Mesenchymal stem cell (in vitro differentiated cells and primary cell): ENCODE measurements at regions not wholly inside any gene's neighbourhood (a gene's known extent, or its start where the extent isn't known, plus 50 kb on each side); places are given as distances from the start of the nearest gene placed in this dataset.
A peak's percentile ranks its signal among the peaks of the same experiment; 100 is the strongest.

Source experiments
- DNase-seq: peaks from one replicate; pipeline ENCODE4 v3.0.0-alpha.2; 2013
- H2AFZ ChIP-seq: one replicate; pipeline ENCODE4 v1.6.1; 2013; ENCODE audit warnings: low read depth, mild to moderate bottlenecking, control low read depth, inconsistent platforms, low read length, moderate library complexity
- H2AK5ac ChIP-seq: 2 replicates; pipeline ENCODE4 v1.6.1; 2013; ENCODE audit warnings: low read length, moderate library complexity, mild to moderate bottlenecking, inconsistent platforms; ENCODE audit not compliant: severe bottlenecking
- H2BK120ac ChIP-seq: one replicate; pipeline ENCODE4 v1.6.1; 2013; ENCODE audit warnings: low read depth, mild to moderate bottlenecking, inconsistent platforms, low read length, moderate library complexity
- H2BK12ac ChIP-seq, 2 experiments: one replicate each; pipeline ENCODE4 v1.6.1; 2013; ENCODE audit warnings: inconsistent platforms in 2 of 2, low read length in 2 of 2, mild to moderate bottlenecking in 2 of 2, moderate library complexity in 2 of 2, control low read depth in 1 of 2
- H2BK15ac ChIP-seq: one replicate; pipeline ENCODE4 v1.6.1; 2013; ENCODE audit warnings: mild to moderate bottlenecking, low read depth, inconsistent platforms; ENCODE audit not compliant: poor library complexity, severe bottlenecking
- H2BK5ac ChIP-seq: 2 replicates; pipeline ENCODE4 v1.6.1; 2013; ENCODE audit warnings: low read depth, mild to moderate bottlenecking, low read length, control low read depth, inconsistent platforms; ENCODE audit not compliant: poor library complexity, severe bottlenecking
- H3K14ac ChIP-seq, 2 experiments: one replicate each; pipeline ENCODE4 v1.6.1; 2013; ENCODE audit warnings: inconsistent platforms in 2 of 2, low read length in 2 of 2, control low read depth in 1 of 2, mild to moderate bottlenecking in 1 of 2, moderate library complexity in 1 of 2
- H3K18ac ChIP-seq, 2 experiments: one replicate each; pipeline ENCODE4 v1.6.1; 2013; ENCODE audit warnings: inconsistent platforms in 2 of 2, low read length in 2 of 2, control low read depth in 1 of 2, low read depth in 1 of 2, mild to moderate bottlenecking in 1 of 2
- H3K23ac ChIP-seq, 2 experiments: one replicate each; pipeline ENCODE4 v1.6.1; 2013; ENCODE audit warnings: inconsistent platforms in 2 of 2, low read length in 2 of 2, mild to moderate bottlenecking in 2 of 2, moderate library complexity in 2 of 2, control low read depth in 1 of 2
- H3K27ac ChIP-seq: 2 replicates; pipeline ENCODE4 v1.5.1; 2013; ENCODE audit warnings: mild to moderate bottlenecking, moderate library complexity, low read length, control low read depth, inconsistent platforms; ENCODE audit not compliant: poor library complexity, severe bottlenecking
- H3K27me3 ChIP-seq, 2 experiments: 2 replicates each; pipeline versions ENCODE4 v1.6.1 to v1.7.0; 2013; ENCODE audit warnings: low read length in 2 of 2, mild to moderate bottlenecking in 2 of 2, moderate library complexity in 2 of 2, control low read depth in 1 of 2, inconsistent platforms in 1 of 2; ENCODE audit not compliant: control insufficient read depth in 1 of 2, insufficient read depth in 1 of 2
- H3K36me3 ChIP-seq, 2 experiments: 2 replicates each; pipeline versions ENCODE4 v1.6.1 to v1.7.0; 2013; ENCODE audit warnings: low read length in 2 of 2, control low read depth in 1 of 2, inconsistent platforms in 1 of 2, low read depth in 1 of 2, mild to moderate bottlenecking in 1 of 2; ENCODE audit not compliant: insufficient read depth in 2 of 2, control insufficient read depth in 1 of 2
- H3K4ac ChIP-seq, 2 experiments: one replicate each; pipeline ENCODE4 v1.6.1; 2013; ENCODE audit warnings: inconsistent platforms in 2 of 2, low read length in 2 of 2, mild to moderate bottlenecking in 2 of 2, moderate library complexity in 2 of 2, control low read depth in 1 of 2, low read depth in 1 of 2
- H3K4me1 ChIP-seq: 2 replicates; pipeline ENCODE4 v1.6.1; 2013; ENCODE audit warnings: low read depth, low read length, control low read depth; ENCODE audit not compliant: control insufficient read depth, insufficient read depth
- H3K4me2 ChIP-seq: 2 replicates; pipeline ENCODE4 v1.6.1; 2013; ENCODE audit warnings: low read length, mild to moderate bottlenecking, inconsistent platforms; ENCODE audit not compliant: poor library complexity, severe bottlenecking
- H3K4me3 ChIP-seq, 2 experiments: 2 replicates each; pipeline versions ENCODE4 v1.5.1 to v1.7.0; 2013; ENCODE audit warnings: low read length in 2 of 2, mild to moderate bottlenecking in 2 of 2, control low read depth in 1 of 2, low read depth in 1 of 2; ENCODE audit not compliant: insufficient read depth in 1 of 2
- H3K79me1 ChIP-seq: replicated peaks from 2 replicates; pipeline ENCODE4 v1.6.1; 2013; ENCODE audit warnings: mild to moderate bottlenecking, control low read depth, low read length, inconsistent platforms; ENCODE audit not compliant: poor library complexity, severe bottlenecking
- H3K9ac ChIP-seq: 2 replicates; pipeline ENCODE4 v1.7.0; 2013; ENCODE audit warnings: mild to moderate bottlenecking, low read length, moderate library complexity
- H3K9me3 ChIP-seq: 2 replicates; pipeline ENCODE4 v1.7.0; 2013; ENCODE audit warnings: mild to moderate bottlenecking, low read length; ENCODE audit not compliant: control insufficient read depth
- H4K8ac ChIP-seq: one replicate; pipeline ENCODE4 v1.6.1; 2013; ENCODE audit warnings: inconsistent platforms, mild to moderate bottlenecking, low read length, moderate library complexity
- H4K91ac ChIP-seq: one replicate; pipeline ENCODE4 v1.6.1; 2013; ENCODE audit warnings: mild to moderate bottlenecking, low read length, inconsistent platforms
- WGBS: methylation state at CpG from one replicate; pipeline ENCODE4 v1.1.7; 2013; ENCODE audit warnings: mixed read lengths; 5-methylcytosine and 5-hydroxymethylcytosine counted together

- H3K4me3 ChIP-seq = no peak overlapping the region
- no peak overlapping the region for H2BK5ac ChIP-seq
- no peak for DNase-seq
- H3K9me3 ChIP-seq = no peaks in the 10 kb centered on the region
- H4K8ac ChIP-seq = no peak overlapping the region
- no peak overlapping the region for H3K23ac ChIP-seq
- peaks cover 18% of the 10 kb centered on the region for H3K4me1 ChIP-seq
- H3K14ac ChIP-seq = no peak overlapping the region
- H2AK5ac ChIP-seq = no peak overlapping the region
- no peak overlapping the region for H2BK15ac ChIP-seq
- no peak overlapping the region for H3K9ac ChIP-seq
- peaks cover 0 to 6% of the 10 kb centered on the region in 2 experiments for H3K27me3 ChIP-seq
- no peak overlapping the region for H2BK12ac ChIP-seq
- H3K4ac ChIP-seq = no peak overlapping the region
- no peak overlapping the region for H2BK120ac ChIP-seq
- WGBS = no CpG with 5 or more reads among the region's 1 CpG
- no peak overlapping the region for H3K27ac ChIP-seq
- no peak overlapping the region for H2AFZ ChIP-seq
- no peak overlapping the region for H3K4me2 ChIP-seq
- H4K91ac ChIP-seq = no peak overlapping the region
- H3K18ac ChIP-seq = peak overlapping the region in 1 of 2 experiments; percentile 1
- no peaks in the 10 kb centered on the region for H3K36me3 ChIP-seq
- H3K79me1 ChIP-seq = no peaks in the 10 kb centered on the region
These were observed 280.0 kb upstream of the ANKRD55 start for GRCh38 chr5:56513141-56513540.

- Histone ChIP-seq H2BK15ac (no peak overlapping the region), H2AK5ac (peak overlapping the region; percentile 15)
- WGBS = 89% methylated on average over 3 of the region's 6 CpGs
These were observed 279.3 kb upstream of the ANKRD55 start for GRCh38 chr5:56512313-56512996.

GRCh38 chr5:56511326-56511841, 278.3 kb upstream of the ANKRD55 start:
- no peak overlapping the region for H3K14ac ChIP-seq
- no peak overlapping the region for H3K18ac ChIP-seq
- 95% methylated on average over 2 of the region's 2 CpGs for WGBS
- H2BK12ac ChIP-seq = no peak overlapping the region
- no peaks in the 10 kb centered on the region for H3K36me3 ChIP-seq
- no peaks in the 10 kb centered on the region for H3K79me1 ChIP-seq
- no peak overlapping the region for H2BK120ac ChIP-seq
- H4K8ac ChIP-seq = no peak overlapping the region
- H3K9ac ChIP-seq = no peak overlapping the region
- no peak overlapping the region for H3K4me2 ChIP-seq
- H3K23ac ChIP-seq = no peak overlapping the region
- no peak overlapping the region for H3K4me3 ChIP-seq
- DNase-seq = no peak
- peaks cover 12% of the 10 kb centered on the region for H3K4me1 ChIP-seq
- H3K27ac ChIP-seq = no peak overlapping the region
- H3K9me3 ChIP-seq = no peaks in the 10 kb centered on the region
- no peak overlapping the region for H2BK5ac ChIP-seq
- no peak overlapping the region for H2AK5ac ChIP-seq
- no peak overlapping the region for H2BK15ac ChIP-seq
- H4K91ac ChIP-seq = peak overlapping the region; percentile 23
- H3K4ac ChIP-seq = no peak overlapping the region
- H2AFZ ChIP-seq = no peak overlapping the region
- H3K27me3 ChIP-seq = no peaks in the 10 kb centered on the region

More at GRCh38 chr5:56512313-56512996, 279.3 kb upstream of the ANKRD55 start:
- H3K4me2 ChIP-seq = no peak overlapping the region
- no peak overlapping the region for H4K8ac ChIP-seq
- no peaks in the 10 kb centered on the region for H3K9me3 ChIP-seq
- H4K91ac ChIP-seq = no peak overlapping the region
- no peak overlapping the region for H3K27ac ChIP-seq
- no peak overlapping the region for H3K4me3 ChIP-seq
- DNase-seq = no peak
- no peak overlapping the region for H2AFZ ChIP-seq
- H3K18ac ChIP-seq = no peak overlapping the region
- H3K14ac ChIP-seq = no peak overlapping the region
- H2BK5ac ChIP-seq = no peak overlapping the region
- no peak overlapping the region for H3K9ac ChIP-seq
- H3K4ac ChIP-seq = no peak overlapping the region
- H3K27me3 ChIP-seq = no peaks in the 10 kb centered on the region
- peaks cover 17% of the 10 kb centered on the region for H3K4me1 ChIP-seq
- no peak overlapping the region for H3K23ac ChIP-seq
- no peak overlapping the region for H2BK12ac ChIP-seq
- no peak overlapping the region for H2BK120ac ChIP-seq
- H3K36me3 ChIP-seq = no peaks in the 10 kb centered on the region
- no peaks in the 10 kb centered on the region for H3K79me1 ChIP-seq

GRCh38 chr5:56508249-56508648, 275.1 kb upstream of the ANKRD55 start:
- H2BK12ac ChIP-seq = no peak overlapping the region
- H2AFZ ChIP-seq = no peak overlapping the region
- no peak overlapping the region for H3K9ac ChIP-seq
- H3K79me1 ChIP-seq = no peaks in the 10 kb centered on the region
- H3K4me3 ChIP-seq = no peak overlapping the region
- no peak overlapping the region for H3K14ac ChIP-seq
- H3K4me2 ChIP-seq = no peak overlapping the region
- H4K8ac ChIP-seq = no peak overlapping the region
- H2BK5ac ChIP-seq = no peak overlapping the region
- no peak for DNase-seq
- H4K91ac ChIP-seq = no peak overlapping the region
- peak overlapping the region; percentile 86 for H2AK5ac ChIP-seq
- H3K9me3 ChIP-seq = peaks cover 5% of the 10 kb centered on the region
- H2BK15ac ChIP-seq = no peak overlapping the region
- no peaks in the 10 kb centered on the region for H3K27me3 ChIP-seq
- no peak overlapping the region for H3K23ac ChIP-seq
- H3K18ac ChIP-seq = peak overlapping the region in 1 of 2 experiments; percentile 78
- WGBS = 96% methylated on average over 1 of the region's 2 CpGs
- no peak overlapping the region for H2BK120ac ChIP-seq
- H3K4me1 ChIP-seq = peaks cover 5% of the 10 kb centered on the region
- H3K4ac ChIP-seq = no peak overlapping the region
- H3K36me3 ChIP-seq = no peaks in the 10 kb centered on the region
- no peak overlapping the region for H3K27ac ChIP-seq
